DOHH2 (cell line): ENCODE measurements at regions not wholly inside any gene's neighbourhood (a gene's known extent, or its start where the extent isn't known, plus 50 kb on each side); places are given as distances from the start of the nearest gene placed in this dataset.
"Not testable (repeated sequence)": the region's sequence is repeated elsewhere in the genome, so short reads cannot be mapped to it uniquely, and the experiment has no call there.

Experiments
- H3F3A ChIP-seq: fragments of 200-600 bp; sonication (generic), shearing (Covaris generic); 2 replicates; pipeline ENCODE4 v1.6.0; 2016; ENCODE audit warnings: antibody characterized with exemption, mild to moderate bottlenecking; ENCODE audit not compliant: control insufficient read depth, insufficient read depth
- H3K27ac ChIP-seq: fragments of 200-600 bp; sonication (generic); 2 replicates; pipeline ENCODE4 v1.5.1; 2014; ENCODE audit warnings: low read depth, mild to moderate bottlenecking, low read length, moderate library complexity
- H3K27me3 ChIP-seq: fragments of 200-600 bp; sonication (generic); 2 replicates; pipeline ENCODE4 v1.6.1; 2014; ENCODE audit warnings: mild to moderate bottlenecking, low read length, mixed read lengths; ENCODE audit not compliant: control insufficient read depth
- H3K36me3 ChIP-seq: fragments of 200-600 bp; sonication (generic); 2 replicates; pipeline ENCODE4 v1.6.1; 2014; ENCODE audit warnings: mild to moderate bottlenecking, low read length, moderate library complexity, mixed read lengths; ENCODE audit not compliant: control insufficient read depth
- H3K4me1 ChIP-seq: fragments of 200-600 bp; sonication (generic); 2 replicates; pipeline ENCODE4 v1.6.1; 2014; ENCODE audit warnings: mild to moderate bottlenecking, low read length, mixed read lengths; ENCODE audit not compliant: control insufficient read depth
- H3K4me2 ChIP-seq: fragments of 200-600 bp; sonication (generic); 2 replicates; pipeline ENCODE4 v1.6.0; 2014; ENCODE audit warnings: mild to moderate bottlenecking, low read length, moderate library complexity
- H3K4me3 ChIP-seq: fragments of 200-600 bp; sonication (generic); 2 replicates; pipeline ENCODE4 v1.5.1; 2014; ENCODE audit warnings: mild to moderate bottlenecking, low read length, mixed read lengths
- H3K79me2 ChIP-seq: fragments of 200-600 bp; sonication (generic); 2 replicates; pipeline ENCODE4 v1.6.1; 2014; ENCODE audit warnings: mild to moderate bottlenecking, low read length, mixed read lengths; ENCODE audit not compliant: control insufficient read depth
- H3K9me2 ChIP-seq: fragments of 200-600 bp; sonication (generic); replicated peaks from 2 replicates; pipeline ENCODE4 v1.6.1; 2014; ENCODE audit warnings: mild to moderate bottlenecking, low read length, mixed read lengths; ENCODE audit not compliant: control insufficient read depth
- H3K9me3 ChIP-seq: fragments of 200-600 bp; sonication (generic); 2 replicates; pipeline ENCODE4 v1.6.1; 2014; ENCODE audit warnings: antibody characterized with exemption, low read length, mixed read lengths; ENCODE audit not compliant: control insufficient read depth, insufficient read depth
- H4K20me1 ChIP-seq: fragments of 200-600 bp; sonication (generic); 2 replicates; pipeline ENCODE4 v1.6.0; 2014; ENCODE audit warnings: low read depth, mild to moderate bottlenecking, antibody characterized with exemption, low read length, moderate library complexity; ENCODE audit not compliant: control insufficient read depth, insufficient read depth
- EZH2phosphoT487 ChIP-seq: fragments of 200-600 bp; sonication (generic); IDR thresholded peaks from 2 replicates; pipeline ENCODE4 v1.6.1; 2017; ENCODE audit warnings: borderline replicate concordance, mild to moderate bottlenecking, antibody characterized with exemption, low read length, moderate library complexity, mixed read lengths
- TF ChIP-seq, protein P1 (sequence below): fragments of 200-600 bp; sonication (generic); IDR thresholded peaks from one replicate; pipeline ENCODE4 v1.5.1; 2014; ENCODE audit warnings: antibody characterized with exemption, mild to moderate bottlenecking, low read depth, low read length; ENCODE audit not compliant: poor library complexity, severe bottlenecking

DNA sequence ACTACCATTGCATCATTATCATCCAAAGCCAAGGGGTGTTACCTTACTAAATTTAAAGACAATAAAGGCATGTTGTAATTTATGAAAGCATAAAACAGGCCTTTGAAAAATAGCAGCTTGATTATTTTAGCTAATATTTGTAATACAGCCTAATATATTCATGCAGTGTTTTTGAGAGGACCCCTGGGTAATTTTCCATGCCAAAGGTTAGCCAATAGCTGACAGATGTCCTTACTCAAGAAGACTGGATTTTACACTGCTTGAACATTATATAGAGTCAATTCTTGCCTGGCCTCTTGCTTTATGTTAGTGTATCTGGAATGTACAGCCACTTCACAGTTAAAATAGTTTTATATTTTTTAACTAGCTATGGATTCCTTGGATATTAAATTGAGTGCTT is 337.8 kb upstream of the PAPPA start:
- H3K4me1 ChIP-seq: no peaks in the 10 kb centered on the region
- TF ChIP-seq, protein P1, sequence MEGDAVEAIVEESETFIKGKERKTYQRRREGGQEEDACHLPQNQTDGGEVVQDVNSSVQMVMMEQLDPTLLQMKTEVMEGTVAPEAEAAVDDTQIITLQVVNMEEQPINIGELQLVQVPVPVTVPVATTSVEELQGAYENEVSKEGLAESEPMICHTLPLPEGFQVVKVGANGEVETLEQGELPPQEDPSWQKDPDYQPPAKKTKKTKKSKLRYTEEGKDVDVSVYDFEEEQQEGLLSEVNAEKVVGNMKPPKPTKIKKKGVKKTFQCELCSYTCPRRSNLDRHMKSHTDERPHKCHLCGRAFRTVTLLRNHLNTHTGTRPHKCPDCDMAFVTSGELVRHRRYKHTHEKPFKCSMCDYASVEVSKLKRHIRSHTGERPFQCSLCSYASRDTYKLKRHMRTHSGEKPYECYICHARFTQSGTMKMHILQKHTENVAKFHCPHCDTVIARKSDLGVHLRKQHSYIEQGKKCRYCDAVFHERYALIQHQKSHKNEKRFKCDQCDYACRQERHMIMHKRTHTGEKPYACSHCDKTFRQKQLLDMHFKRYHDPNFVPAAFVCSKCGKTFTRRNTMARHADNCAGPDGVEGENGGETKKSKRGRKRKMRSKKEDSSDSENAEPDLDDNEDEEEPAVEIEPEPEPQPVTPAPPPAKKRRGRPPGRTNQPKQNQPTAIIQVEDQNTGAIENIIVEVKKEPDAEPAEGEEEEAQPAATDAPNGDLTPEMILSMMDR: no peak
- no peak for TF ChIP-seq EZH2phosphoT487
- H3K4me2 ChIP-seq: no peak overlapping the region
- no peaks in the 10 kb centered on the region for H3K9me3 ChIP-seq
- H3K9me2 ChIP-seq: no peaks in the 10 kb centered on the region
- H3K36me3 ChIP-seq: no peaks in the 10 kb centered on the region
- H3K27me3 ChIP-seq: no peaks in the 10 kb centered on the region
- H3F3A ChIP-seq: no peaks in the 10 kb centered on the region
- no peak overlapping the region for H3K4me3 ChIP-seq
- H3K27ac ChIP-seq: no peak overlapping the region
- H4K20me1 ChIP-seq: no peaks in the 10 kb centered on the region
- no peaks in the 10 kb centered on the region for H3K79me2 ChIP-seq

DNA sequence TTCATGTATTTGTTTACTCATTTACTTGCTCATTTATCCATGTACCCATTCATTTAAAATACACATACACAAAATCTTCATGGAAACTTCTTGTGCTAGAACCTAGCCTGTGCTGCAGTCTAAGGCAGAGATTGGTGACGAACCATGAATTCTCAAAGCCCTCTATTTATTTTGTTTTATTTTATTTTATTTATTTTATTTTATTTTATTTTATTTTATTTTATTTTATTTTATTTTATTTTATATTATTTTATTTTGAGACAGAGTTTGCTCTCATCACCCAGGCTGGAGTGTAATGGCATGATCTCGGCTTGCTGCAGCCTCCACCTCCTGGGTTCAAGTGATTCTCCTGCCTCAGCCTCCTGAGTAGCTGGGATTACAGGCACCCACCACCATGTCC is 334.9 kb upstream of the PAPPA start:
- not testable (repeated sequence) for H3K9me3 ChIP-seq, H4K20me1 ChIP-seq, H3K4me3 ChIP-seq, H3K4me1 ChIP-seq, H3K4me2 ChIP-seq, H3K27me3 ChIP-seq, H3K79me2 ChIP-seq, H3K9me2 ChIP-seq, H3F3A ChIP-seq, H3K36me3 ChIP-seq, H3K27ac ChIP-seq

DNA sequence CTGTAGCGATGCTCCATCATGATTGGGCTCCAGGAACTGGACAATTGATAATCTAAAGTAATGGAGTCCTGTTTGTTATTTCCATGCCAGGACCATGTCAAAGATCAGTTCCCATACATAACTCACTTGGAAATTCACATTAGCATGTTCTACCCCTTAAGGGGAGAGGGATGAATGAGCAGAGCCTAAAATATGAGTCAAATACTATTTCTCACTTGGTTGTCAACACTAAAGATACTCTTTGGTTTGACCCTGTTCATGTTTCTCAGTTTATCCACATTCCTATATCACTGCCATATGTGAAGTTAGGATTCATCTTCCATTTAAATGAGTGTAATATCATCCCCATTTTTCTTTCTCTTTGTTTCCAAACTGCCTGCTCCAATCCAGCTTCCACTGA is 321.6 kb upstream of the PAPPA start:
- no peak overlapping the region for H3K4me3 ChIP-seq
- H3F3A ChIP-seq: no peaks in the 10 kb centered on the region
- no peaks in the 10 kb centered on the region for H3K9me2 ChIP-seq
- H4K20me1 ChIP-seq: no peaks in the 10 kb centered on the region
- H3K79me2 ChIP-seq: no peaks in the 10 kb centered on the region
- no peaks in the 10 kb centered on the region for H3K27me3 ChIP-seq
- no peak overlapping the region for H3K27ac ChIP-seq
- no peaks in the 10 kb centered on the region for H3K4me1 ChIP-seq
- H3K4me2 ChIP-seq: no peak overlapping the region
- H3K36me3 ChIP-seq: no peaks in the 10 kb centered on the region
- TF ChIP-seq EZH2phosphoT487: no peak
- TF ChIP-seq, protein P1: no peak
- no peaks in the 10 kb centered on the region for H3K9me3 ChIP-seq

DNA sequence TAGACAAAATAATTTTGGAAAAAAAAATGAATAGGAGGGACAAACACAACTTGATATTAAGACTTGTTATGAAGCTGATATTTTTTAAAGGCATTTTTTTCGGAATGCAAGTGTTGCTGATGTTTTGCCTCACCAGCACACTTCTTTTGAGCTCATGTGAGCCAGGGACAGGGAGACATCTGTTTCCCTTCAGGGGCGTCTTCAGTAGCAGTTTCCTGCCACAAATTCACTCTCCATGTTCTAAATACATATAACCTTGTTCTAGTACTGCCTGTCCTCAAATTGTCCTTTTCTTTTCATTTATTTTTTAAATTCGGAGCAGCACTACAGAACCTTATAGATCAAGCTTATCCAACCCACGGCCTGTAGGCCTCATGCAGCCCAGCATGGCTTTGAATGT is 316.0 kb upstream of the PAPPA start:
- no peaks in the 10 kb centered on the region for H3K36me3 ChIP-seq
- no peaks in the 10 kb centered on the region for H3K4me1 ChIP-seq
- no peaks in the 10 kb centered on the region for H3K79me2 ChIP-seq
- no peaks in the 10 kb centered on the region for H3K27me3 ChIP-seq
- no peaks in the 10 kb centered on the region for H4K20me1 ChIP-seq
- no peak overlapping the region for H3K27ac ChIP-seq
- H3K4me2 ChIP-seq: no peak overlapping the region
- no peaks in the 10 kb centered on the region for H3K9me2 ChIP-seq
- no peaks in the 10 kb centered on the region for H3K9me3 ChIP-seq
- no peak overlapping the region for H3K4me3 ChIP-seq
- TF ChIP-seq, protein P1: no peak
- TF ChIP-seq EZH2phosphoT487: no peak
- no peaks in the 10 kb centered on the region for H3F3A ChIP-seq
